Astrocyte of the spinal cord (primary cell): ENCODE measurements at regions not wholly inside any gene's neighbourhood (a gene's known extent, or its start where the extent isn't known, plus 50 kb on each side); places are given as distances from the start of the nearest gene placed in this dataset.
"Not testable (repeated sequence)": the region's sequence is repeated elsewhere in the genome, so short reads cannot be mapped to it uniquely, and the experiment has no call there.

Source experiments
- DNase-seq: peaks from one replicate; pipeline ENCODE4 v3.0.0; 2011; ENCODE audit warnings: low read depth, low spot score
- H3K4me3 ChIP-seq: 2 replicates; pipeline ENCODE4 v1.5.1; 2011; ENCODE audit warnings: low read depth, mild to moderate bottlenecking, low read length, moderate library complexity
- in situ Hi-C: cut with HindIII; loops from 2 replicates; pipeline ENCODE4 v1.10.0; 2017; ENCODE audit warnings: low sequenced_read_pairs
- TF ChIP-seq, protein P1 (sequence below): IDR thresholded peaks from 2 replicates; pipeline ENCODE4 v1.5.1; 2012; ENCODE audit warnings: low read depth, mild to moderate bottlenecking, low read length, inconsistent platforms

DNA sequence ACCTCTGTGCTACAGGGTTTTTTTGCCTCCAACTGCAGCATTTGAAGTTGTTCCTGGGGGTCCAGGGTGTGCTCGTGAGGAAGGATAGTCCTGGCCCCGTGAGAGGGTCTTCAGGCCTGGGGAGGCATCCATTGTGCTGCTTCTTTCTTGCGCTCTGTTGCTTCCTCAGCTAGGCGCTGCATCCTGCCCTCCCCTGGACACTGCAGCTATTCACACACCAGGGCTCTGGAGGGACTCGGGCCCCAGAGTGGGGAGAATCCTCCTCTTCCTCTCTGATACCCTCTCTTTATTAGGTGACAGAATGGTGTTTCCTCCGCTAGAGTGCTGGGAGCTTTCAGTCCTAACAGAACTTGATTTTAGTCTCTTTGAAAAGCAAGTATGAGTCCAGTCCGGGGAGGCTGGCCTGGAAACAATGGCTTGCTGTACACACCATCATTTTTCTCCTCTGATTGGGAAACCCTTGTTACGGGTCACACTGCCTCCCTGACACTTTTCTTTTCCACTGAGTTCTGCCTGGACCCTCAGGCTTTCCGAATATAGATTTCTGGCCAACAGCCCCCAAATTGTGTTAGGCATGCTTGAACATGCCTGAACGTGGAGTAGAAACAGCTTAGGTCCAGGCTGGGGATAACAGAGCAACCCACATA lies 81.4 kb upstream of the ELAC2 start:
- no peak overlapping the region for H3K4me3 ChIP-seq
- in situ Hi-C loops: no loop called here
- no peak for DNase-seq
- TF ChIP-seq, protein P1, sequence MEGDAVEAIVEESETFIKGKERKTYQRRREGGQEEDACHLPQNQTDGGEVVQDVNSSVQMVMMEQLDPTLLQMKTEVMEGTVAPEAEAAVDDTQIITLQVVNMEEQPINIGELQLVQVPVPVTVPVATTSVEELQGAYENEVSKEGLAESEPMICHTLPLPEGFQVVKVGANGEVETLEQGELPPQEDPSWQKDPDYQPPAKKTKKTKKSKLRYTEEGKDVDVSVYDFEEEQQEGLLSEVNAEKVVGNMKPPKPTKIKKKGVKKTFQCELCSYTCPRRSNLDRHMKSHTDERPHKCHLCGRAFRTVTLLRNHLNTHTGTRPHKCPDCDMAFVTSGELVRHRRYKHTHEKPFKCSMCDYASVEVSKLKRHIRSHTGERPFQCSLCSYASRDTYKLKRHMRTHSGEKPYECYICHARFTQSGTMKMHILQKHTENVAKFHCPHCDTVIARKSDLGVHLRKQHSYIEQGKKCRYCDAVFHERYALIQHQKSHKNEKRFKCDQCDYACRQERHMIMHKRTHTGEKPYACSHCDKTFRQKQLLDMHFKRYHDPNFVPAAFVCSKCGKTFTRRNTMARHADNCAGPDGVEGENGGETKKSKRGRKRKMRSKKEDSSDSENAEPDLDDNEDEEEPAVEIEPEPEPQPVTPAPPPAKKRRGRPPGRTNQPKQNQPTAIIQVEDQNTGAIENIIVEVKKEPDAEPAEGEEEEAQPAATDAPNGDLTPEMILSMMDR: no peak

DNA sequence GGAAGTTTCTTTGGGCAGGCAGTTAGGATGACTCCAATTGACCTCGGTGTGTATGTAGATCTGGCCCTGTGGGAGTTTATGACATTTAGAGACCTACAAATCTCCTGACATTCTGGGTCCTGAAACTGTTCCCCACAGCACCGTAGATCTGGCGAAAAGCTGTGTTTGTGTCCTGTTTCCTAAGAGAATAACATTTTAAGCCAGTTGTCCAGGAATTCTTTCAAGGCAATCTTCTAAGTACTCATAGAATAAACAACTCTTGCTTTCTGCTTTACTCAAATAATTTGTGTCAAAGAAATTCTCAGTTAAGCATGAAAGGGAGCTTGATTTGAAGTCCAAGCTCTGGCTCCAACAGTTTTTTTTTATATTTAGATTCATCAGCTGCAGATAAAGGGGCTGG lies 78.5 kb upstream of the ELAC2 start:
- TF ChIP-seq, protein P1: no peak
- in situ Hi-C loops: no loop called here
- DNase-seq: no peak
- no peak overlapping the region for H3K4me3 ChIP-seq

DNA sequence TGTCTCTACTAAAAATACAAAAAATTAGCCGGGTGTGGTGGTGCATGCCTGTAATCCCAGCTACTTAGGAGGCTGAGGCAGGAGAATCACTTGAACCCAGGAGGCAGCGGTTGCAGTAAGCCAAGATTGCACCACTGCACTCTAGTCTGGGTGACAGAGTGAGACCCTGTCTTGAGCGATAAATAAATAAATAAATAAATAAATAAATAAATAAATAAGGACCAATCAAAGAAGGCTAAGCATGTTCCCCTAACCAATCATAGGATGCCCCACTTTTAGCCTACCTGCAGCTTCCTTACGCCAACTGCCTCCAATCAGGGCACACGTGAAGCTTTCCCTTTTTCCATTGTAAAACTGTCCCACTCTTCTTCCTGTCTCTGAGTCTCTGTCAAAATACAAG lies 74.2 kb upstream of the ELAC2 start:
- DNase-seq, H3K4me3 ChIP-seq, in situ Hi-C loops: not testable (repeated sequence)

DNA sequence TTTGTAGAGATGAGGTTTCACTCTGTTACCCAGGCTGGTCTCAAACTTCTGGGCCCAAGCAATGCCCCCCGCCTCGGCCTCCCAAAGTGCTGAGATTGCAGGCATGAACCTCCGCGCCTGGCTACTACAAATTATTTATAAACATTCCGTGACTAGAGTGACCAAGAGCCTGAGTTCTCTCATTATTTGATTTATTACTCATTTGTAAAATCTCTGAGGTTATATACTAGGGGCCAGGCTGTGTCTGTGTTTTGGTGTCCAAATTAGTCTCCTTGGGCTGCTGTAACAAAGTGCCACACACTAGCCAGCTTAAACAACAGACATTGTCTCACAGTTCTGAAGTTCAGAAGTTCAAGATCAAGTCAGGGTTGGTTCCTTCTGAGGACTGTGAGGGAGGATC lies 70.8 kb upstream of the ELAC2 start:
- in situ Hi-C loops: no loop called here
- no peak overlapping the region for H3K4me3 ChIP-seq
- no peak for DNase-seq
- TF ChIP-seq, protein P1: no peak

DNA sequence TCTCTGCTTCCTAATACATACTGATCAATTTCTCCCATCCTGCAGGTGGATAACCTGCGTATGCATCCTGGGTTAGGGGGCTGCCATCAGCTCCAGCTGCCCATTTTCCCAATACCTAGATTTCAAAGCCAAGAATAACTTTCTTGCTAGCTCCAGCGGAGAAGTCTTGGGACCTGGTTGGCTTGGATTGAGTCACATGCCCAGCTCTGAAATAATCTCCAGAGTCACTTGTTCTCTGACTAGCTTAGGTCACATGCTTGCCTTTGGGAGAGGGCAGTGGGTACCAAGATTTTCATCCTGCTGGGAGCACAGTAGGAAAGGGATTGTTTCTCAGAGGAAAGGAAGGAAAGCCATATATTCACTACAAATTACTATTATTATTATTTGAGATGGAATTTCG lies 70.0 kb upstream of the ELAC2 start:
- H3K4me3 ChIP-seq: no peak overlapping the region
- in situ Hi-C loops: no loop called here

DNA sequence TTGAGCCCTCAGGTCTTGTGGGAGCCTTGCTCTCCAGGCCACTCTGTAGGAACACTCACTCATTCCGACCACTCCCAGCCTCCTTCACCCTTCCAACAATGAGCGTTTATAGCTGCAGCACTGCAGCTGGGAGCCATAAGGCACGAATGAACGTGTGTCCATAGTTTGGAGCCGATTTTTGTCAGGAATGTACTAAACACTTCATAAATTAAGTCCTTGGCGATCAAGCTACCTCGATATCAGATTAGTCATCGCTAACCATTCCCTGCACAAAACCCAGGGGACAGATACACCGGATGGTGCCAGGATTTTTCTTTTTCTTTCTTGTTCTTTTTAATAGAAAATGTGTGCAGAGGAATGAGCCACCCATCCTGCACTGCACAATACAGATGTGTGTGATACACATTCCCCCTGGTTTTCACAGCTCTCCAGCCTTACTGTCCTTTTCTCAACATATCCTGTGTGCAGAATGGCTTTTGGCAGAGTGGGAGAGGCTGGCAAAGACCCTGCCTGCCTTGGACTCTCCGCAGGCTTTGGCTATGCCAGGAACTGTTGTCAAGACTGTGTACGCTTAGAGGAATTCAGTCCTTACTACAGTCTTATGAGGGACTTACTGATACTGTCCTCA lies 68.4 kb upstream of the ELAC2 start:
- TF ChIP-seq, protein P1: no peak
- no peak for DNase-seq
- in situ Hi-C loops: no loop called here
- H3K4me3 ChIP-seq: no peak overlapping the region

More for the DNA sequence above, 70.0 kb upstream of the ELAC2 start:
- no peak for DNase-seq
- TF ChIP-seq, protein P1: no peak

DNA sequence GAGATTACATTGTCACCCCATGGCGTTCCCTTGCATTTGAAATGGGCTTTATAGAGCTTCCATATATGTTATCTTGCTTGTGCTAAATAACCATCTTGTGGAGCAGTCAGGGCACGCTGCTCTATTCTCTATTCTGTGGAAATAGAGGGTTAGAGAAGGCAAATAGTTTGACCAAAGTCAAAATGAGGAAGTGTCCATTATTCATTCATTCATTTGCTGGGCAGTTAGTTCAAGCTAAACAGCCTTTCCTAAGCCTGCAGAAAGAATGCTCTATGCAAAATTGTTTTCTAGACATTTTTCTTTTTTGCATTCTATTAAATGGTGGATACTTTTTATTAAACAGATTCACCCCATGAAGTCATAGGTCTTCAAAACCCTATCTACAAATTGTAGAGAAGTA lies 67.8 kb upstream of the ELAC2 start:
- TF ChIP-seq, protein P1: no peak
- no peak overlapping the region for H3K4me3 ChIP-seq
- DNase-seq: no peak
- in situ Hi-C loops: no loop called here
